ENCODE measurements at regions not wholly inside any gene's neighbourhood (a gene's known extent, or its start where the extent isn't known, plus 50 kb on each side); places are given as distances from the start of the nearest gene placed in this dataset.
A peak's percentile ranks its signal among the peaks of the same experiment; 100 is the strongest.
"Not testable (repeated sequence)": the region's sequence is repeated elsewhere in the genome, so short reads cannot be mapped to it uniquely, and the experiment has no call there.

- DNase-seq: no peak
Measured at GRCh38 chr12:126219654-126220279, 1154.5 kb downstream of the AACS start.

GRCh38 chr12:126224032-126224431, 1158.8 kb downstream of the AACS start:
- no peak for DNase-seq

GRCh38 chr12:126228936-126229335, 1163.7 kb downstream of the AACS start:
- DNase-seq: no peak

GRCh38 chr12:126232711-126233110, 1167.5 kb downstream of the AACS start:
- DNase-seq: no peak

GRCh38 chr12:126233625-126234024, 1168.4 kb downstream of the AACS start:
- DNase-seq: no peak

GRCh38 chr12:126243814-126244440, 1178.7 kb downstream of the AACS start:
- DNase-seq: no peak

- DNase-seq: no peak
Measured at GRCh38 chr12:126247936-126248335, 1182.7 kb downstream of the AACS start.

- no peak for DNase-seq
Measured at GRCh38 chr12:126248871-126249403, 1183.7 kb downstream of the AACS start.

- DNase-seq: no peak
Measured at GRCh38 chr12:126258190-126258589, 1193.0 kb downstream of the AACS start.

- DNase-seq: no peak
Measured at GRCh38 chr12:126262829-126263228, 1197.6 kb downstream of the AACS start.

GRCh38 chr12:126268222-126268621, 1203.0 kb downstream of the AACS start:
- DNase-seq: no peak

- DNase-seq: no peak
Measured at GRCh38 chr12:126271159-126271558, 1205.9 kb downstream of the AACS start.

GRCh38 chr12:126282691-126283090, 1217.5 kb downstream of the AACS start:
- DNase-seq: no peak

GRCh38 chr12:126286203-126286602, 1221.0 kb downstream of the AACS start:
- no peak for DNase-seq

GRCh38 chr12:126290456-126290855, 1225.2 kb downstream of the AACS start:
- no peak for DNase-seq

- not testable (repeated sequence) for DNase-seq
Measured at GRCh38 chr12:126291987-126292386, 1226.8 kb downstream of the AACS start.

GRCh38 chr12:126295652-126296051, 1230.4 kb downstream of the AACS start:
- no peak for DNase-seq

GRCh38 chr12:126309278-126309677, 1244.0 kb downstream of the AACS start:
- DNase-seq: no peak

GRCh38 chr12:126312457-126312856, 1247.2 kb downstream of the AACS start:
- DNase-seq: no peak

GRCh38 chr12:126316411-126316810, 1251.2 kb downstream of the AACS start:
- no peak for DNase-seq

- DNase-seq: peak; percentile 30
Measured at GRCh38 chr12:126337556-126338441, 1272.6 kb downstream of the AACS start.

- no peak for DNase-seq
Measured at GRCh38 chr12:126342866-126343265, 1277.6 kb downstream of the AACS start.

- DNase-seq: no peak
Measured at GRCh38 chr12:126343321-126343720, 1278.1 kb downstream of the AACS start.

- DNase-seq: no peak
Measured at GRCh38 chr12:126346087-126346486, 1280.9 kb downstream of the AACS start.
